HG03520 (cell line): ENCODE measurements at regions not wholly inside any gene's neighbourhood (a gene's known extent, or its start where the extent isn't known, plus 50 kb on each side); places are given as distances from the start of the nearest gene placed in this dataset.
"Not testable (repeated sequence)": the region's sequence is repeated elsewhere in the genome, so short reads cannot be mapped to it uniquely, and the experiment has no call there.

ENCODE experiments used
- ATAC-seq: cut with Tn5 transposase; IDR thresholded peaks from one replicate; pipeline ENCODE4 v1.9.1; 2021; ENCODE audit warnings: mild to moderate bottlenecking, moderate library complexity; ENCODE audit not compliant: unreplicated experiment

DNA sequence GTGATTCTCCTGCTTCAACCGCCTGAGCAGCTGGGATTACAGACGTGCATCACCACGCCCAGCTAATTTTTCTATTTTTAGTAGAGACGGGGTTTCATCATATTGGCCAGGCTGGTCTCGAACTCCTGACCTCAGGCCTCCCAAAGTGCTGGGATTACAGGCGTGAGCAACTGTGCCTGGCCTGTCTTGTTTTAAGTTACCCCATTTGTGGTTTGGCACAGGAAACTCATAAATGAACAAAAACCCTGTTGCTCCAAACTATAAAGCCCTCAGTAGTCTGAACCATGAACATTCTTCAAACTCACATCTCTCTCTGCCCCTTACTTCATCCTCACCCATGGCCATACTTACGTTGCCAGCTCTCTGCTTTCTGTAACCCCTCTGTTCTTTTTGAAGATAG, 61.7 kb downstream of the RHOU start:
- ATAC-seq = not testable (repeated sequence)

DNA sequence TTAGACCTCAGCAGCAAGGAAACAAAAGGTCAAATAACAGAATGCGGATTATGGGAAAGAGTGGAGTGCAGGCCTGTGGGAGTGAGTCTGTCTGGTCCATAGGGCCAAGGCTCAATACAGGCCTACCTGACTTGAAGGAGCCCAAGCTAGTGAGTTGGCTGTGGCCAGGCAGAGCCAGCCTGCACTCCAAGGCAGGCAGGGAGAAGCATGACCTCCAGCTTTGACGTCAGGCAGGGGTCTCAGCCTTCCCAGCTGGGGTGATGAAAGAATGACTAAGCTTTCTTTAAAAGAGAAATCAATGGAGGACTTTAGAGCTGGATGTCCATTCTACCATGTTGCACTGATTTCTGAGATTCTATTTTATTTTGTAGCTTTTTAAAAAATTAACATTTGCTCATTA, 62.8 kb downstream of the RHOU start:
- no peak for ATAC-seq

DNA sequence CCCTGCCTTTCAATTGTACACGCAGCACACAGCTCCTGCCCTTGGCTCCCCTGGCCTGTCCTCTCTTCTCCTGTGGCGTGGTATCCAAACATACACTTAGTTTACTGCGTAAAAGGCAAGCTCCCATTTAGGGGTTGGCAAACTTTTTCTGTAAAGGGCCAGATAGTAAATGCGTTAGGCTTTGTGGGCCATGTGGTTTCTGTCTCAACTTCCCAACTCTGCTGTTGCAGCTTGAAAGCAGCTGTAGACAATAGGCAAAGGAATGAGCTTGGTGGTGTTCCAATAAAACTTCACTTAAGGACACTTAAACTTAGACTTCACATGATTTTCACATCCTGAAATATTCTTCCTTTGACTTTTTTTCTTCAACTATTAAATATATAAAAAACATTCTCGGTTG, 63.3 kb downstream of the RHOU start:
- no peak for ATAC-seq

DNA sequence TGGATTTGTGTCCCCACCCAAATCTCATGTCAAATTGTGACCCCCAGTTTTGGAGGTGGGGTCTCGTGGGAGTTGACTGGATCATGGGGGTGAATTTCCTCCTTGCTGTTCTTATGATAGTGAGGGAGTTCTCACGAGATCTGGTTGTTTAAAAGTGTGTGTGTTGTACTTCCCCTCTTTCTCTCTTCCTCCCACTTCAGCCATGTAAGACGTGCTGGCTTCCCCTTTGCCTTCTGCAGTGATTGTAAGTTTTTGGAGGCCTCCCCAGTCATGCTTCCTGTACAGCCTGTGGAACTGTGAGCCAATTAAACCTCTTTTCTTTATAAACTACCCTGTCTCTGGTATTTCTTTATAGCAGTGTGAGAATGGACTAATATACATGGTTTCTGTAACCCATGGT, 64.6 kb downstream of the RHOU start:
- no peak for ATAC-seq

DNA sequence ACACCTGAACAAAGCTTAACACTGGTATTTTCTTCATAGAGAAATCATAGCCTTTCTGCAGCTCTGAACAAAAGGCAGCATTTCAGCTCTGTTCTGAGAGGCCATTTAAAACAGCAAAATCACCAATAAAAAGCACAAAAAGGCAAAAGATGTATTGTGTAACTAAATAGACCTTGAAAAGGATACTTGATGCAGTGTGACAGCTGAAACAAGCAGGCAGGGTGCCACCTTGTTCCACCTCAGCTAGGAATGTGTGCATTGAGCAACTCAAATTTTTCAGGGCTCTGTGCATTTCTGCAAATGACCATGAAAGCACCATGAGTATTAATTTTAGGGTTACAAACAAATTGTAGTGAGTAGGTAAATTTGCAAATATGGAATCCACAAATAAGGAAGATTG, 65.8 kb downstream of the RHOU start:
- no peak for ATAC-seq

DNA sequence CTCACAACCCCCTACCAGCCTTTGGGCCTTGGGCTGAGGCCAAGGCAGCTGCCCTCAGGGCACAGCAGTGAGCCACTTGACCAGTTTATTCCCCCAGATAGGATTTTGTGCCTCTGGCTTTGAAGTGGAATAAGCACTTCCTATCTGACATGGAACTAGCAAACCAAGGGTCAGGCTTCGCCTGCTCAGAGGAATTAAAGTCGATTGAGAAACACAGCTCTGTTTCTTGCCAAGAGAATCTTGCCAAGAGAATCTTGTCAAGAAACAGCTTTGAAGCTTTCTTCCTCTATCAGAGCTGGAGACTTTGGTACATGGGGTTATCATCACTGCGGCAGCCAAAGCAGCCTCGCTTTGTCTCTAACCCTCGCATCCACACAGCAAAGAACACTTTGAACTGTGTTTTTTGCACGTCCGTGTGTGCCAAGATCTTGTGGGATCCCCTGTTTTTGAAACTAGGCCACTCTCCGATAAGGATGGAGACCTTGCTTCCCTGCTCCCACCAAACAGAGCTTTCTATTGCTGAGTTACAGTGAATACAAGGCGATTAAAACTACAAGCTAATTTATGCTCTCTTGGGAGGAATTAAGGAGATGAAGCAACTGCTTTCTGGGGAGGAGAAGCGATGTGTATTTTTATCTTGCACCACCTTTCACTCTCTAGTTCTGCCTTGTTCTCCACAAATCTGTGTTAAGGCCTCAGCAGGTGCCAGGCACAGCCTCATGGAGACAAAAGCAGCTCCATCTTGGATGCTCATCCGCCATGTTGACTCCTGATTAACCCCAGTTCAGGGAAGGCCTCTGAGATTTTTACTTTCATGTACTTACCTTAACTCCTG, 67.3 kb downstream of the RHOU start:
- ATAC-seq = no peak

DNA sequence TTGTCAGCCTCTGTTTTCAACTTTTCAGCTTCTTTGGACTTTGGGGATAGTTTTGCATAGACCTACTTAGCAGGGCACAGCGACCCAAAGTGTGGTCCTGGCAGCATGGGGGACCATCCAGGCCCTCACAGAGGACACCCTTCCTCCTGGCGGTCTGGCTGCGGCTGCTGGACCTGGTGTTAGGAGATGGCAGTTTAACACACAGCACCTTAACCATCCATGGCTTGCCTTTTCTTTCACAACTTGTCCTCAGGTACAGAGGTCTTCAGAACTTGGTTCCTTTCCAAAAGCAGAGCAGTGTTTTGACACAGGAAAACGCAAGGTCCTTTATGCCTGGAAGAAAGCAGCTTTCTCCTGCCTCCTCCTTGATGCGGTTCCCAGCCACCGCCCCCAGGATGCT, 68.1 kb downstream of the RHOU start:
- ATAC-seq = no peak

DNA sequence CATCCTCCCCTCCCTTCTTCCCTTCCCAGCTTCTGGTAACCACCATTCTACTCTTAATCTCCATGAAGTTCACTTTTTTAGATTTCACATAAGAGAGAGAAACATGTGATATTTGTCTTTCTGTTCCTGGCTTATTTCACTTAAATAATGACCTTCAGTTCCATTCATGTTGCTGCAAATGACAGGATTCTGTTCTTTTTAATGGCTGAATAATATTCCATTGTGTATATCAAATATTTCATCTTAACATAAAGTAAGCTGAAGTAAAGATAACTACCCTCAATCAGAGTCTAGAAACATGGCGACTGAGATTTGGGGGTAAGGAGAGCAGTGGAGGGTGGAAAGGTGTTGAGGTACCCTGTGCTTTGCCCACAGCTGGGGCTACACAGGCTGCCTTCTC, 68.9 kb downstream of the RHOU start:
- ATAC-seq = no peak

DNA sequence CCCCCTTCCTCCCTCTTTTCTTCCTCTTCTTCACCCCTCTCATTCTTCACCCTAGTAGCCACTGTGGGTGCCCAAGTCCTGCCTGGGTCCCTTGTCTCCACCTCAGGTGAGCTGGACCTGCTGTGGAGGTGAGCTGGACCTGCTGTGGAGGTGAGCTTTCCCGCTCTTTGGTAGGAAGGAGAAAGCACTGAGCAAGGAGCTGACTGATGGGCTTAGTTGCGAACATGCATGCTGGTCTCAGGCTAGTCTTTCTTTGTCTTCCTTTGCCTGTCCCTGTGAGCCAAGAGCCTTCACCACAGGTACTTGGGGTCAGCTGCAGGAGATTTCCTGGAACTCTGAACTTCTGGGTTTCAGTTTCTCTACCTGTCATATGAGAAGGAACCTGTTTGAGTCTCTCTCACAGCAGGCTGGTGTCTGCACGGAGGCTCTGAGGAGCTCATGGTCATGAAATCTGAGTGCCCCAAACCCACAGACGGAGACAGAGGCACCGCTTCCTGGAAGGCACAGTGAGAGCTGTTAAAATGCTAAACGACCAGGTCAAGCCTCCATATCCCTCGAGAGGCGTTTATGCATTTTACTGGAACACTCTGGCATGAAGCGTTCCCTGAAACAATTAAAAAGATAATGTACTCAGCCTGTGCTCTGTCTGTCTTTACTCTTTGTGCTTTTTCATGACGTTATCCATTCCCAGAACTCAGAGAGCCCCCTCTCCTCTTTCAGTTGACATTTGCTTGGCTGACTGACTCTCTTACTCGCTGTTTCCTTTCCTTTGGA, 69.5 kb downstream of the RHOU start:
- ATAC-seq = no peak

DNA sequence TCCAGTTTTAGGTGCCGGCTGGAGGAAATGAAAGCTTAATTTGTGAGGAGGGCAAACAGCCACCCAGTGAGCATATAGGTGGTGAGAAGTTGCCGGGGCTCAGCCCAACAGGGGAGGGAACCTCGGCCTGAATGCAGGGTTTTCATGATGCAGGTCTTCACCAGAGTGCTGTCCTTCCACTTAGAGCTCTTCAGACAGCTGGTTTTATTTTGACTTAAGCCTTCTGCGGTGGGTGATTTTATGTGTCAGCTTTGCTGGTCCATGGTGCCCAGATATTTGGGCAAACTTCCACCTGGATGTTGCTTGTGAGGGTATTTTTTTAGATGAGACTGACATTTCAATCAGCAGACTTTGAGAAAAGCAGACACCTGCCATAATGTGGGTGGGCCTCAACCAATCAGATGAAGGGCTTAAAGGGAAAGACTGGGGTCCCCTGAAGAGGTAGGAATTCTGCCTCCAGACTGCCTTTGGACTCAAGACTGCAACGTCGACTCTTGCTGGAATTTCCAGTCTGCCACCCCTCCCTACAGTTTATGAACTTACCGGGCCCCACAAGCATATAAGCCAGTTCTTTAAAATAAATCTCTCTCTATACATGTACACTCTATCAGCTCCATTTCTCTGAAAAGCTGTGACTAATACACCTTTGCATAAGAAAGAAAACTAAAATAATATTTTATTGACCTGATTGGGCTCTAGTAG, 72.8 kb downstream of the RHOU start:
- ATAC-seq = no peak

DNA sequence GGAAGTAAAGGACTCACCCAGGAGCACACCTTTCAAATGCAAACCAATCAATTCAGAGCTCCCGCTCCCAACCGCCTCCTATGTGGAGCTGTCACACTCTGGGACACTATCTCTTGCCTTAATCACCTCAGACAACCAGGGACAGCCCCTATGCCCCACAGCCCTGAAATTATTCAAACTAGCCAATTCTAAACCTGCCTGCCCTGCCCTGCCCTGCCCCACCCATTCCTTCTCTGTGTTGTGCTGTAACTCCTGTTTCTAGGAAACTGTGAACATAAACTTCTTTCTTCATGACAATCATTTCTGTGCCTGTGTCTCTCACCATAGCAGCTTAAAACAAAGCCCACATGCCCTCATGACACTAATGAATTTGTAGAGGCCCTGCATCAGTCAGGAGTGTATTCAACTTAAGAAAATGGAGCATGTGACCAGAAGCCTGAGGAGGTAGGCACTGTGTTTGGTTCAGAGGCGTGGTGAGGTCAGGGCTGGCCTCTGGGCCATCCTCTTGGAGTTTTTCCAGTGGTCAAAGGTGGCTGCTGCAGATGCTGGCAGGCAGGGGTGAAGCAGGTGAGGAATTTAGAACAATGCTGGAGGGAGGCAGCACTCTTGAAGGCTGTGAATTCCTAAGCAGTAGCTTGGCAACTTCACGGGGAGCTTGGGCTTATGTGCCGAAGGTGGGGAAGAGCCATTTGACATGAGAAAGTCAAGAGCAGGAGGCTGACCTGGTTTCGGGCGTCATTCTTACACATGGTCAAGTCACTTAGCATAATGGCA, 74.5 kb downstream of the RHOU start:
- ATAC-seq = no peak

DNA sequence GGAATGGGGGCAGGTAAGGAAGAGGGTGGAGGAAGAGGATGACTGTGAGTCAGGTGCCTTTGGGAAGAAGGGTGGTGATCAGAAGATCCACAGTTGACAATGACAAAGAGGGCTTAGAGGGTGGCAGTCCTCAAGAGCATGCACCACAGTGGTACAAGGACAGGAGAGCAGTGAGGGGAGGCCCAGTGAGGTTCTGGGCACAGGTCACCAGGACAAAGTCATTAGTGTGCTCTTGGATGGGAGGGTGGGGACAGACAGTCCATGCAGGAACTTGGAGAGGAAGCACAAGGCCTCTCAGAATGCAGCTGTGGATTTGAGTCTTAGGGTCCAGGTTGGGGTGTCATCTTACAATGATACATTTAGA, 75.1 kb downstream of the RHOU start:
- ATAC-seq = no peak

DNA sequence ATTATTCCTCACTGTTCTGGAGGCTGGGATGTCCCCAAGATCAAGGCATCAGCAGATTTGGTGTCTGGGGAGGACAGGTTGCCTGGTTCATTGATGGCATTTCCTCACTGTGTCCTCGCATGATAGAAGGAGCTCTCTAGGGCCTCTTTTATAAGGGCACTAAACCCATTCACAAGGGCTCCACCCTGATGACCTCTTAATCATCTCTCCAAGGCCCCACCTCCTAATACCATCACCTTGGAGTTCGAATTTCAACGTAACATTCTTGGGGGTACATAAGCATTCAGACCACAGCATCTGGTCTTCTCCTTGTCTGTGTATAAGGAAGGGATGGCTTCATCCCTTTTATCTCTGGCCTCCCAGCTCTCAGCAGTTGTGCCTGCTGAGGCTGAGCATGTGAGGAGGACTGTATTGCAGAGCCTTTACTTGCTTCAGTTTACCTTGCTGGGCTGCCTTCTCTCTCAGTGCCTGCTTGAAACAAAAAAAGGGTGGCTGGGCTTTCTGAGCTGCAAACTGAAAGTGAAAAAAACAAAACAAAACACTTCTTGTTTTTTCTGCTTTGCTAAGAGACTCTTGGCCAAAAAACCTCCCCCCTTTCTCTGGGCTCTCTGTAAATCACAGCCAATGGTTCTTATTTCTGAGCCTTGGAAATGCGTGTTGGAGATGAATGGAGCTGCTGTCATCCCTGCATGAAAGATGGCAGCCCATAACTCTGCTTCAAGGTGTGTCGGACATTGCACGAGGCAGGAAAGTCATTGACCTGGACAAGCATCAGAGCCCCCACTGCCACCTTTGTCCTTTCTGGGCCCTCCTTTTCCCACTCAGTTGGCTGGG, 75.8 kb downstream of the RHOU start:
- no peak for ATAC-seq

DNA sequence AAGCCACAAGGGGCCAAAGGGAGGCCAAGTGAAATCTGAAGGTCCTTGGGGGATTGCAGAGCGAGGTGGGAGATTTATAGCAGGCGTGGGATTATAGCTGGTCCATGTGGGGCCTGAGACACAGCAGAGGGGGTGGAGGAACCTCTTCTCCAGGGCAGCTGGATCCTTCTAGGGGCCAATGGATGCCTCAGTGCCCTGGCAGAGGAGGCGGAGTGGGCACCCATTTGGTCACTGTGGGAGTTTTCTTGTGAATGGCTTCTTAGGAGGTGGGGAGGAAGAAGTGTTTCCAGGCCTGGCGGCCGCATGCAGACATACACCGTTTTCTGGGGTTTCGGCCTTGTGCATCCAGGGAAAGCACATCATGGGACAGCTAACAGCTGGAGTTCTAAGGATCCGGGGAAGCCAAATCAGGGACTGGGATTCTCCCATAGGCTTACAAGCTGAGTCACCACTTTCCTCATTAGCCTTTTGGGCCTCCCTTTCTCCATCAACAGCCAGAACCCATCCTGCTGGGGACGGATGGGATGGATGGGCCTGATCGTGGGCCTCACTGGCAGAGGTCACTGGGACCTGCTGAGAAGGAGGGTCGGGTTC, 76.5 kb downstream of the RHOU start:
- no peak for ATAC-seq

DNA sequence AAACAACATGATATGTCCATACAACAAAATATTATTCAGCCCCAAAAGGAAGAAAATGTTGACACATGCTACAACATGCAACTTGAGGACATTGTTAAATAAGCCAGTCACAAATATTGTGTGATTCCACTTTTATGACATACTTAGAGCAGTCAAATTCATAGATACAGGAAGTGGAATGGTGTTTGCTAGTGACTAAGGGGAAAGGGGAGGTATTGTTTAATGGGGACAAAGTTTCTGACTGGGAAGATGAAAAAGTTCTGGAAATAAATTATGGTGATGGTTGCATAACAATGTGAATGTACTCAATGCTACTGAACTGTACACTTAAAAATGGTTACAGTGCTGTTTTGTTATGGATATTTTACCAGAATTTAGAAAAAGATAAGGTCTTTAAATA, 77.7 kb downstream of the RHOU start:
- ATAC-seq = no peak

DNA sequence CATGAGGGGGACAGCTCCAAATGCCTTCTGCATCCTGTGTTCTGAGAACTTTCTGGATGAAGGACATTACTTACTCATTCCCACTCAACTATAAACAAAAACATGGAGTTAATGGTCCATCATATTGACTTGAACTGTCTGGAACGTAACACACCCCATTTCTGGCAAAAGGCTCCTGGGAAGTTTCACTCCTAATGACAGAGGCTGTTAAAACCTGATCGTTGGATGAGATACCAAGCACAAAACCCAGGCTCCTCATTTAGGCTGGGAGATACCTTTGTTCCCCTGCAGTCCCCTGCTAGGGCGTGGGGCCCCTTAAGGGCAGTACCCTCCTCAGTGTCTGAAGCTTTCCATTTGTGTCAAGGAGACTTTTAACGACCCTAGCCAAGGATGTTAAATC, 78.9 kb downstream of the RHOU start:
- ATAC-seq = no peak

DNA sequence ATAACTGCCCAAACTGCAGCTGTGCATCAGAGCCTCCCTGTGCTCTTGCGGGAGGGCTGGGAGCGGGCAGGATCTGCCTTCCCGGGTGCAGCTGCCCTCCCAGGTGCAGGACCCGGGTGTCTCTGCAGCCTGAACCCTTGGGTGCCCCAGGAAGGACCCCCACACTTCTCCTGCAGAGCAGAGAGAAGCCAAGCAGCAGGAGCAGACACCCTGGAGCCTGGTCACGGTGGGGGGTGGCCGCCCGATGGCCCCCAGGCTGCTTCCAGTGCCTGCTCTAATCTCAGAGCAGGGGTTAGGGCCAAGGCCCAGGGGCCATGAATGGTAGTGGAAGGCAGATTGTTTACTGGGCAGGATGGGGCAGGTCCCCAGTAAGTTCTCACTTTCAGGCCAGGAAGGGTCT, 83.0 kb downstream of the RHOU start:
- no peak for ATAC-seq

DNA sequence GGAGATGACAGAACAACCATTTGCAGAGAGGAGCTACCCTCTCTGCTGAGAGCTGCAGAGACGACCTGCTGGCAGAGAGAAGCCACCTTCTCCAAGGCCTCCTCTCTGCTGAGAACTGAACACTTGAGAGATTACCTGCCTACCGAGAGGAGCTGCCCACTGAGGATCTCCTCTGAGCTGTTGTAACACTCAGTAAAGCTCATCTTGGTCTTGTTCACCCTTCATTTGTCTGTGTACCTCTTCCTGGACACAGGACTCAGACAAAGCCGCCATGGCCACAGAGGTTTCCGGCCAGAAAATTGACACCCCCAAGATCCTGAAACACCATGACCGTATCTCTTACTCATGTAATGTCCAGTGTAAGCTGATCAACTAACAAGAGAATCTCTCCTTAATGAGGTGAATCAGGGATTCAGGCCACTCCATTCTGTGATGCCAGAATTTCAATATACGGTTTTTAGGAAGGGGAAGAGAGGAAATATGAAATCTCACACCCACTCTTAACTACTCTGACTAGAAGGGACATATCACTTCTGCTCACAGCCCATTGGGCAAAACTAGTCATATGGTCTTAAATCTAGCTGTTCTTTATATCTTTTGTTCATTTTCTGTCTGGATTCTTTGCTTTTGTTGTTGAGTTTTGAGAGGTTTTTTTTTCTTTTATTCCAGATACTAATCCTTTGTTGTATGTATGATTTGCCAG, 83.8 kb downstream of the RHOU start:
- ATAC-seq = no peak

DNA sequence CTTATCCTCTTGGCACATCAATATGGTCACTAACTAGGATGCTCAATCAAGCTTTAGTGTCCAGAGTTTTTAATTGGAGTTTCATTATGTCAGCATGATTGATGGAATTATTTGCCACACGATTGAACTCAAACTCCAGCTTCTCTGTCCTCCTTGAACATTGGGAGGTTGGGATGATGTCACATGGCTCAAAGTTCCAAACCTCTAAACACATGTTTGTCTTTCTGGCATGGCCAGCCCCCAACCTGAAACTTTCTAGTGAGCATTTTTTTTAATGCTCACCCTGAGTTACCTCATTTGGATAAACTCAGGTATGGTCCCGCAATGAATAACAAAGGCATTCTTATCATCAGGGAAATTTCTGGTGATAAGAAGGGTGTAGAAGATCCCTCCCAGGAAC, 86.0 kb downstream of the RHOU start:
- no peak for ATAC-seq
